ENCODE measurements at regions not wholly inside any gene's neighbourhood (a gene's known extent, or its start where the extent isn't known, plus 50 kb on each side); places are given as distances from the start of the nearest gene placed in this dataset.
"Not testable (repeated sequence)": the region's sequence is repeated elsewhere in the genome, so short reads cannot be mapped to it uniquely, and the experiment has no call there.

DNA sequence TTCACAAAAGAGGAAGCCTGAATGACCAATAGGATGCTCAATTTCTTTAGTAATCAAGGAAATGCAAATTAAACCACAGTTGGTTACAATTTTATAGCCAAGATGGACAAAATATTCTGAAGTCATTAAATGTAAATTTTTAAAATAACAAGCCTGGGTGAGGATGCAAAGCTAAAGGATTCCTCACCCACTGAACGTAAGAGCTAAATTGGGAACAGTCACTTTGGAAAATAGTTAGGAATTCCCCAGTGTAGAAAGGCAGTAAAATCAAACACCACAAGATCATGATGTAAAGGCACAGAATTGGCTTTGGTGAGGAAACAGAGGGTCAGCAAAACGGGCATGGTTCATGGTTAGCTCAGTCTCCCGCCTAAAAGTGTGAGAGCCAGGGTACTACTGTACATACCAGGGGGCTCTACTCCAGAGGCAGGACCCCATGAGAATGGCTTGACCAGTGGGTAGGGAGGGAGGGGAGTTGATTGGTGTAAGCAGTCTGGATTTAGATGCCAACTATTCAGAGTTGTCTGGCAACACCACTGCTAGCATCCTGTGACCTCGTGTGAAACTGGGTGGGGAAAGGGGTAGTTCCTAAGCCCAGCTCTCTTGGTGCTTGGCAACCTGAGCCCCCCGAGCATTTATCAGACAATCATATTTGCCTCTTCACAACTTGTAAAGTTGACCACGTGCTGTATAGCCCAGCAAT, 213.4 kb upstream of the EGLN3 start:
- no peak for ATAC-seq (replicated peaks)
- peaks cover 0 to 9% of the 10 kb centered on the region in 2 donors for H3K27me3 Mint-ChIP-seq
- H3K4me3 Mint-ChIP-seq, result no peak overlapping the region
- H3K36me3 Mint-ChIP-seq (ENCODE audit: insufficient read depth), result no peaks in the 10 kb centered on the region
- no peak overlapping the region for H3K27ac Mint-ChIP-seq
- no peak for DNase-seq
- H3K4me1 Mint-ChIP-seq (ENCODE audit: low read depth in 2 of 2), result no peaks in the 10 kb centered on the region
- H3K9me3 Mint-ChIP-seq, result no peaks in the 10 kb centered on the region

- no peak overlapping the region for H3K27ac Mint-ChIP-seq
- H3K36me3 Mint-ChIP-seq (ENCODE audit: insufficient read depth), result no peaks in the 10 kb centered on the region
- no peaks in the 10 kb centered on the region for H3K9me3 Mint-ChIP-seq
- H3K4me3 Mint-ChIP-seq, result no peak overlapping the region
- H3K4me1 Mint-ChIP-seq (ENCODE audit: low read depth in 2 of 2), result no peaks in the 10 kb centered on the region
- peaks cover 0 to 8% of the 10 kb centered on the region in 2 donors for H3K27me3 Mint-ChIP-seq
- ATAC-seq (replicated peaks) (no peak), DNase-seq (no peak)
Measured at GRCh38 chr14:34161351-34162082, 210.6 kb upstream of the EGLN3 start.

- no peak overlapping the region for H3K4me3 Mint-ChIP-seq
- no peaks in the 10 kb centered on the region for H3K36me3 Mint-ChIP-seq (ENCODE audit: insufficient read depth)
- DNase-seq (no peak), ATAC-seq (replicated peaks) (no peak)
- H3K27ac Mint-ChIP-seq, result no peak overlapping the region
- no peaks in the 10 kb centered on the region for H3K4me1 Mint-ChIP-seq (ENCODE audit: low read depth in 2 of 2)
- no peaks in the 10 kb centered on the region for H3K9me3 Mint-ChIP-seq
- H3K27me3 Mint-ChIP-seq, result no peaks in the 10 kb centered on the region
Measured at GRCh38 chr14:34160619-34161018, 209.7 kb upstream of the EGLN3 start.

- DNase-seq (no peak), ATAC-seq (replicated peaks) (no peak)
- Mint-ChIP-seq H3K36me3 (ENCODE audit: insufficient read depth) (no peaks in the 10 kb centered on the region), H3K4me1 (ENCODE audit: low read depth in 2 of 2) (no peaks in the 10 kb centered on the region), H3K4me3 (no peak overlapping the region), H3K9me3 (no peaks in the 10 kb centered on the region), H3K27ac (no peak overlapping the region), H3K27me3 (no peaks in the 10 kb centered on the region)
Measured at GRCh38 chr14:34157651-34158050, 206.8 kb upstream of the EGLN3 start.

GRCh38 chr14:34147461-34147860, 196.6 kb upstream of the EGLN3 start:
- ATAC-seq (replicated peaks), result no peak
- Mint-ChIP-seq H3K4me1 (ENCODE audit: low read depth in 2 of 2) (no peaks in the 10 kb centered on the region), H3K36me3 (ENCODE audit: insufficient read depth) (no peaks in the 10 kb centered on the region), H3K27me3 (peaks cover 0 to 7% of the 10 kb centered on the region in 2 donors), H3K4me3 (no peak overlapping the region), H3K27ac (no peak overlapping the region), H3K9me3 (peaks cover 4 to 7% of the 10 kb centered on the region in 2 donors)
- no peak for DNase-seq

- H3K9me3 Mint-ChIP-seq, result peaks cover 7 to 11% of the 10 kb centered on the region in 2 donors
- H3K4me1 Mint-ChIP-seq (ENCODE audit: low read depth in 2 of 2); H3K27me3 Mint-ChIP-seq; H3K36me3 Mint-ChIP-seq (ENCODE audit: insufficient read depth); DNase-seq; ATAC-seq (replicated peaks); H3K27ac Mint-ChIP-seq; H3K4me3 Mint-ChIP-seq: not testable (repeated sequence)
Measured at GRCh38 chr14:34140127-34140526, 189.3 kb upstream of the EGLN3 start.

DNA sequence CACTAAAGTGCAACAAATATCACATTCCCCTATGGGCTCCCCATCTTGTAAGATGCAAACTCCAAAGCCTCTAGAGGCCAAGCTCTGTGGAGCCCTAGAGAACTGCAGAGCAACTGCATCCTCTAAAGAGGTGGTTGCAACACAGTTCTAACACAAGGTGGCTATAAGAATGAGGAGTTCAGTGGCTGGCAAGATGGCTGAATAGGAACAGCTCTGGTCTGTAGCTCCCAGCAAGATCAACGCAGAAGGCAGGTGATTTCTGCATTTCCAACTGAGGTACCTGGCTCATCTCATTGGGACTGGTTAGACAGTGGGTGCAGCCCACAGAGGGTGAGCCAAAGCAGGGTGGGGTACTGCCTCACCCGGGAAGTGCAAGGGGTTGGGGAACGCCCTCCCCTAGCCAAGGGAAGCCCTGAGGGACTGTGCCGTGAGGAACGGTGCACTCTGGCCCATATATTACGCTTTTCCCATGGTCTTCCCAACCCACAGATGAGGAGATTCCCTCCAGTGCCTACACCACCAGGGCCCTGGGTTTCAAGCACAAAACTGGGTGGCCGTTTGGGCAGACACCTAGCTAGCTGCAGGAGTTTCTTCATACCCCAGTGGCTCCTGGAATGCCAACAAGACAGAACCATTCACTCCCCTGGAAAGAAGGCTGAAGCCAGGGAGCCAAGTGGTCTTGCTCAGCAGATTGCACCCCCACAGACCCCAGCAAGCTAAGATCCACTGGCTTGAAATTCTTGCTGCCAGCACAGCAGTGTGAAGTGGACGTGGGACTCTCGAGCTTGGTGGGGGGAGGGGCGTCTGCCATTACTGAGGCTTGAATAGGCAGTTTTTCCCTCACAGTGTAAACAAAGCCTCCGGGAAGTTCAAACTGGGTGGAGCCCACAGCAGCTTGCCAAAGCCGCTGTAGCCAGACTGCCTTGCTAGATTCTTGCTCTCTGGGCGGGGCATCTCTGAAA, 188.6 kb upstream of the EGLN3 start:
- ATAC-seq (replicated peaks); DNase-seq; H3K4me1 Mint-ChIP-seq (ENCODE audit: low read depth in 2 of 2); H3K36me3 Mint-ChIP-seq (ENCODE audit: insufficient read depth); H3K27ac Mint-ChIP-seq; H3K4me3 Mint-ChIP-seq; H3K27me3 Mint-ChIP-seq: not testable (repeated sequence)
- peaks cover 7 to 11% of the 10 kb centered on the region in 2 donors for H3K9me3 Mint-ChIP-seq

DNA sequence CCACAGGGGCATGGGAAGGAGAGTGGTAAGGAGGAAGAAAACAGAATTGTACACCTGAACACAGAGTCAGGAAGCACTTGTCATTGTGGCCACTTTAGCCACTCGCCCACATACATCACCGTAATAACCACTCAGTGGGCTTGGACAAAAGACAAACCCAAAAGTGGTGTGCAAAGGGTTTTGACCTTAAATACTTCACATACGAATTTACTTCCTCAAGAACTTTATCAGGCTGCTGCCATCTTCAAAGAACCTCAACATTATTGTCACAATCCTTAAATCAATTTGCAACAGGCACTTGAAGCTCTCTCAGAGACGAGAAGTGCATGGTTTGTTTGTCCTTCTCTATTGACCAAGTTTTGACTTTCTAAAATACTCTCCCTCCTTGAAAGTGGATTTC, 187.3 kb upstream of the EGLN3 start:
- H3K27me3 Mint-ChIP-seq, result no peaks in the 10 kb centered on the region
- H3K27ac Mint-ChIP-seq, result no peak overlapping the region
- DNase-seq, result no peak
- H3K4me1 Mint-ChIP-seq (ENCODE audit: low read depth in 2 of 2), result no peaks in the 10 kb centered on the region
- H3K36me3 Mint-ChIP-seq (ENCODE audit: insufficient read depth), result no peaks in the 10 kb centered on the region
- no peak for ATAC-seq (replicated peaks)
- H3K9me3 Mint-ChIP-seq, result peaks cover 7 to 11% of the 10 kb centered on the region in 2 donors
- no peak overlapping the region for H3K4me3 Mint-ChIP-seq

- Mint-ChIP-seq H3K4me3 (no peak overlapping the region), H3K27ac (no peak overlapping the region), H3K4me1 (ENCODE audit: low read depth in 2 of 2) (no peaks in the 10 kb centered on the region), H3K36me3 (ENCODE audit: insufficient read depth) (no peaks in the 10 kb centered on the region), H3K27me3 (peaks cover 0 to 5% of the 10 kb centered on the region in 2 donors), H3K9me3 (peaks cover 0 to 6% of the 10 kb centered on the region in 2 donors)
- ATAC-seq (replicated peaks) (no peak), DNase-seq (no peak)
Measured at GRCh38 chr14:34137001-34137745, 186.3 kb upstream of the EGLN3 start.

GRCh38 chr14:34135492-34135891, 184.6 kb upstream of the EGLN3 start:
- no peaks in the 10 kb centered on the region for H3K36me3 Mint-ChIP-seq (ENCODE audit: insufficient read depth)
- no peak overlapping the region for H3K4me3 Mint-ChIP-seq
- no peak for ATAC-seq (replicated peaks)
- H3K4me1 Mint-ChIP-seq (ENCODE audit: low read depth in 2 of 2), result peaks cover 0 to 2% of the 10 kb centered on the region in 2 donors
- H3K9me3 Mint-ChIP-seq, result peaks cover 0 to 1% of the 10 kb centered on the region in 2 donors
- no peak for DNase-seq
- no peak overlapping the region for H3K27ac Mint-ChIP-seq
- peaks cover 0 to 18% of the 10 kb centered on the region in 2 donors for H3K27me3 Mint-ChIP-seq

DNA sequence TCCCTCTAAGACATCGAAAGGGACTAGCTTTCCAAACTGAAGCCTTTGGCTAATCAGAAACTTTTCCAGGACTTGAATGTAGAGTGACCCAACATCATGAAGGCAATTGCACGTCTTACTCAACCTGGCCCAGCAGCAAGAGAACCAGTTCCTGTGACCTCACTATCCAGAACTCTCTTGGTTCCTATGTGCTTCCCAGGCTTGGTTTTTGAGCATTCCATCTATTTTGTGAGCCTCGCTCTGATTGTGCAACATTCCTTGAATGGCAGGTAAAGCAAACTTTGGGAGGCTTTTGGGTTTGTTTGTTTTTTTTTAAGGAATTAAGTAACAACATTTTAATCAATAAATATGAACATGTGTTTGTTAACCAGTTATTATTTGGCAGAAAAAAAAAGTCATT, 183.6 kb upstream of the EGLN3 start:
- H3K9me3 Mint-ChIP-seq, result peaks cover 0 to 1% of the 10 kb centered on the region in 2 donors
- no peaks in the 10 kb centered on the region for H3K36me3 Mint-ChIP-seq (ENCODE audit: insufficient read depth)
- H3K27me3 Mint-ChIP-seq, result peaks cover 0 to 18% of the 10 kb centered on the region in 2 donors
- H3K4me3 Mint-ChIP-seq, result no peak overlapping the region
- ATAC-seq (replicated peaks) (no peak), DNase-seq (no peak)
- H3K27ac Mint-ChIP-seq, result no peak overlapping the region
- peaks cover 0 to 2% of the 10 kb centered on the region in 2 donors for H3K4me1 Mint-ChIP-seq (ENCODE audit: low read depth in 2 of 2)

GRCh38 chr14:34129927-34130552, 179.2 kb upstream of the EGLN3 start:
- H3K9me3 Mint-ChIP-seq, result peaks cover 0 to 1% of the 10 kb centered on the region in 2 donors
- DNase-seq, result no peak
- no peaks in the 10 kb centered on the region for H3K36me3 Mint-ChIP-seq (ENCODE audit: insufficient read depth)
- peaks cover 0 to 18% of the 10 kb centered on the region in 2 donors for H3K27me3 Mint-ChIP-seq
- no peak overlapping the region for H3K4me3 Mint-ChIP-seq
- no peak for ATAC-seq (replicated peaks)
- H3K27ac Mint-ChIP-seq, result no peak overlapping the region
- H3K4me1 Mint-ChIP-seq (ENCODE audit: low read depth in 2 of 2), result peaks cover 2 to 5% of the 10 kb centered on the region in 2 donors

All from effector memory CD8-positive, alpha-beta T cell (primary cell).